GM12891 (cell line): ENCODE measurements at regions not wholly inside any gene's neighbourhood (a gene's known extent, or its start where the extent isn't known, plus 50 kb on each side); places are given as distances from the start of the nearest gene placed in this dataset.
A peak's percentile ranks its signal among the peaks of the same experiment; 100 is the strongest.

ENCODE experiments used
- DNase-seq: peaks from one replicate; pipeline ENCODE4 v3.0.0; 2011; ENCODE audit warnings: low spot score; ENCODE audit not compliant: insufficient read length
- FAIRE-seq: peaks from 2 replicates; lab custom pipeline; 2011; peaks lifted over from hg19 to GRCh38; lab: Jason Lieb, UNC
- PAX5 ChIP-seq: IDR thresholded peaks from 2 replicates; pipeline ENCODE4 v1.6.1; 2011; ENCODE audit warnings: low read length, moderate library complexity, mild to moderate bottlenecking; ENCODE audit not compliant: insufficient read depth, severe bottlenecking
- POLR2A ChIP-seq: IDR thresholded peaks from 2 replicates; pipeline ENCODE4 v1.6.1; 2011; ENCODE audit warnings: low read depth, low read length, control low read depth
- POLR2AphosphoS5 ChIP-seq: IDR thresholded peaks from 2 replicates; pipeline ENCODE4 v1.6.1; 2011; ENCODE audit warnings: low read depth, low read length, control low read depth
- POU2F2 ChIP-seq: IDR thresholded peaks from 2 replicates; pipeline ENCODE4 v1.6.1; 2011; ENCODE audit warnings: low read depth, mild to moderate bottlenecking, control low read depth, low read length, moderate library complexity
- SPI1 ChIP-seq: IDR thresholded peaks from 2 replicates; pipeline ENCODE4 v1.6.1; 2011; ENCODE audit warnings: low read depth, low read length, control low read depth
- TAF1 ChIP-seq: IDR thresholded peaks from 2 replicates; pipeline ENCODE4 v1.6.1; 2011; ENCODE audit warnings: low read depth, low read length, control low read depth

DNA sequence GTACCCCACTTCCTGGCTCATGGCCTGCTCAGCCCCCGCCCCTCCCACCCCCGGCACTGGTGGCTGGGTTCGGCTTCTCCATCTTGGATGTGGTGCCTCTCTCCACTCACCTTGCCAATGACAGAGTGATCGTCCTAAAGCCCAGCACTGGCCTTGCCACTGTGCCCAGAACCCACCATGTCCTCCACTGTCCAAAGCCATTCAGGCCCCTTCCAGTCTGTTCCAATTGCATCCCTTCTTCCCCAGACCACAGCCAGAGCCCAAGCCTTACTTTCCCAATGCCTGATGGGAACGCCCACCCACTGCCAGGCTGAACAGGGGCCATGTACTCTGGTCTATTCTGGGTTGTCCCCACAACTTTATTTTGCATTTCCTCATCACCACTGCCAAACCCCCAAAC lies 625.8 kb upstream of the B3GAT1 start:
- DNase-seq (no peak), FAIRE-seq (no peak)
- TF ChIP-seq TAF1 = no peak
- no peak for TF ChIP-seq SPI1
- TF ChIP-seq PAX5 = no peak
- no peak for TF ChIP-seq POLR2A
- no peak for TF ChIP-seq POU2F2
- no peak for TF ChIP-seq POLR2AphosphoS5

DNA sequence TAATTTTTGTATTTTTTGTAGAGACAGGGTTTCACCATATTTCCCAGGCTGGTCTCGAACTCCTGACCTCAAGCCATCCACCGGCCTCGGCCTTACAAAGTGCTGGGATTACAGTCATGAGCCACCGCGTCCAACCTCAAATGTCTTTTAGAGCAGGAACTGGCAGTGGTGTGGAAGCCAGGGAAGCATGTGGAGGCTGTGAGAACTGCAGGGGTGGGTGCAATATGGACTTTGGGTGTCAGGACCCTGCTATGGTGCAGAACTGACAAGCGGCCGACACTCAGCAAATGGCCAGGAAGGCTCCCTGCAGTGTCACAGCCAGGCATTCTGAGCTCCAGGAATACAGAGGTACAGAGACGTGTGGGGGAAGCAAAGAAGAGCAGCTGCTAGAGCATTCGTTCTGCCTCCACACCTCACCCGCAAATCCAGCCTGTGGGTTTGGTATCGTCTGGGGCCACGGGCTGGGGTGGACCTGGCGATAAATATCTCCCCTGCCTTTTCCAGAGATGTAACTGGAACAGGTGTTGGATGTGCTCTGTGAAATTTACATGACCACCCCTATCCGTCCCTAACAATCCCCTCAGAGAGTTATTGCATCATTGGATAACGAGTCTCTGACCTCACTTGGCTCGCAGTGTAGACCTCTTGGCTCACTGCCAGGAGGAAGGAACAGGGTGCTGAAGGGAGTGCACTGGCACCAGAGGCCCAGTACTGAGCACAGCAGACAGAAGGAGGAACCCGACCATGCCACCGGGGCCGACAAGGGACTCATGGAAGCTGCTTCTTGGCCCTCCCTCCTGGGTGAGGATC lies 624.7 kb upstream of the B3GAT1 start:
- TF ChIP-seq POLR2AphosphoS5 (no peak), TAF1 (no peak), POLR2A (no peak), POU2F2 (no peak), SPI1 (no peak), PAX5 (no peak)
- no peak for FAIRE-seq
- DNase-seq = no peak

DNA sequence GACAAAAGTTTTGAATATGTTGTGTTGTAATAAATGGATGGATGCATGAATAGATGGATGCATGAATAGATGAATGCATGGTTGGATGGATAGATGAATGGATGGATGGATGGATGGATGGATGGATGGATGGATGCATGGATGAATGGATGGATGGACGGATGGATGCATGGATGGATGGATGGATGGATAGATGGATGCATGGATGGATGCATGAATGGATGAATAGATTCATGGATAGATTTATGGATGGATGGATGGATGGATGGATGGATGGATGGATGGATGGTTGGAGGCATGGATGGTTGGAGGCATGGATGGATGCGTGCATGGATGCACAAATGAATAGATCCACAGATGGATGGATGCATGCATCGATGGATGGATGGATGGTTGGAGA lies 623.2 kb upstream of the B3GAT1 start:
- no peak for DNase-seq
- FAIRE-seq = no peak
- TF ChIP-seq POU2F2 (no peak), SPI1 (no peak), POLR2AphosphoS5 (no peak)

DNA sequence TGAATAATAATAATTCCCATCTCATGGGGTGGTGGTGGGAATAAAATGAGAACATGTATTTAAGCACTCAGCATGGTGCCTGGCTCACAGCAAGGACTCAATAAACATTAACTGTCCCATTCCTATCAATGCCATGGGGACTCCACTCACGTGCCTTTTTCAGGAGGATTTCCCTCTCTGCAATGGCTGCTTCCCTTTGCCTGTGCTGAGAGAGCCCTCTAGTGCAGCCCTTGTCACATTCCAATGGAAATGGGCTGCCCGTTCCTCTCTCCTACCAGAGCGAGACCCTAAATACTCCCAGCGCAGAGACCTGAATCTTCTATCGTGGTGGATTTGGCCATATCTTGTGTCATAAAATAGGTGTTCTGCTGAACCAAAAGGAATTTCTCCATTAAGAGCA lies 621.5 kb upstream of the B3GAT1 start:
- DNase-seq = no peak
- FAIRE-seq = no peak

DNA sequence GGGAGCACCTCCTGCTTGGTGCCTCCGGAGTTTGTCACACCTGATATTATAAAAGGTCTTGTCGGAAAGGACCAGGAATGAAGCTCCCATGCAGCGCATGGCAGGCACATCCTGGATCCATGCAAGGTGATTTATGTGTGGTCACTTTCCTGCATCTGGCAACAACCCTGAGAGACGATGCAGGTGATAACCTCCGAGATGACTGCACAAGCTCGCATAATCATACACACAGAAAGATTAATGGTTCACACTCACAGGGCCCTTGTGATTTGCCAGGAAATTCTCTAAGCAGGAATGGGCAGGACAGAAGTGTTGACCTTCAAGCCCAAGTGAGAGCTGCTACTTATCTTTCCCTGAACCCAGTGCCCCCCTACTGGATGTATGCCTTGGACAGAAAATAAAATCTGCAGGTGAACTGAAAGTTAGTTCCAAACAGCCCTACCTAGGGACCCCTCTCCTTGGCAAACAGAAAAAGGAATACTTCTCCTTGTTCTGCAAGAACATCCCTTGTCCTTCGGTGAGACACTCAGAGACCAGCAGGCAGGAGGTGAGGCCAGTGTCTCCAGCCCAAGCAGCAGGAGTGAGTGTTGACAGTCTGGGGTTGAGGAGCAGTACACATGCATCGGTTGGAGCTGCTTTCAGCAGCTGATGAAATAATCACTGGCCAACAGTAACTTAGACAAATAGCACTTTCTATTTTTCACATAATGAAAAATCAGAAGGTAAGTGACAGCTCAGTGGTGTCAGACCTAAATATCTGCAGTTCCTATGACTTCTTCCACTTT lies 619.4 kb upstream of the B3GAT1 start:
- FAIRE-seq (no peak), DNase-seq (no peak)
- TF ChIP-seq TAF1 (no peak), POLR2AphosphoS5 (no peak), SPI1 (no peak), POLR2A (no peak), PAX5 (no peak), POU2F2 (no peak)

More for the DNA sequence above, 621.5 kb upstream of the B3GAT1 start:
- TF ChIP-seq SPI1 (no peak), PAX5 (no peak), POLR2AphosphoS5 (no peak), POU2F2 (no peak), TAF1 (no peak), POLR2A (no peak)

DNA sequence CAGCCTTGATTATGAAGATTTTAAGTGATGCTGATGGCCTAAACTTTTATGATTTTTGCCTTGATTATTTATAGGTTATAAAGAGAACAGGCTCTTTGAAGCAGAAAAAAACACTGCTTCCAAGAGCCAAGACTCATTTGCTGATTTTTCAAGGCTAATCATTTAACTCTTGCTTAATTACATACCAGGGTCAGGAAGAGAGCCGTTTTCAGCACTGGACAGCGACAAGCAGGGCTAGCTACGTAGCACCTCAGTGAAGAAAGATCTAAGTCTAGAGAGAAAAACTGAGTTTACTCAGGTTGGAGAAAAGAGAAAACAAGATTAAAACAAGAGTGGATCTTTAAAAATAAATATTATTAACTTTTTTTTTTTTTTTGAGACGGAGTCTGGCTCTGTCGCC lies 615.4 kb upstream of the B3GAT1 start:
- no peak for FAIRE-seq
- TF ChIP-seq TAF1 (no peak), POLR2AphosphoS5 (no peak), PAX5 (no peak), SPI1 (no peak), POLR2A (no peak)
- DNase-seq = peak; percentile 34

DNA sequence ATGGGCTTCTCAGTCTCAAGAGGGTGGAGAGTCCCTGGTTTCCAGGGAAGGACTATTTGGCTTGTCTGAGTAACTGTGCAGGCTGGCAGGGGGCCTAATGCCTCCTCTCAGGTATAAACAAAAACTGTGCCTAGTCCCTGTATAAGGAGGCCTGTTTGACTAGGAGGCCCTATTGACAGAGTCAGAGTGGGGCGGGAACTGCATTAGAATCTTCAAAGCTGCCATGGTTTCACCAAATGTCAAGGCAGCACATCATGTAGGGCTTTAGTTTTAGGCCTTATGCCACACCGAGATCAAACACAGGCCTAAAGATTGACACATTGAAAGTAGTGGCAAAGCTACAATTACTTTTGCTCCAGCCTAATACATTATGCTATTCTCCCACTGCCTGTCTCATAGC lies 611.5 kb upstream of the B3GAT1 start:
- DNase-seq (no peak), FAIRE-seq (no peak)
- TF ChIP-seq TAF1 (no peak), POLR2A (no peak), POU2F2 (no peak), POLR2AphosphoS5 (no peak), SPI1 (no peak), PAX5 (no peak)

DNA sequence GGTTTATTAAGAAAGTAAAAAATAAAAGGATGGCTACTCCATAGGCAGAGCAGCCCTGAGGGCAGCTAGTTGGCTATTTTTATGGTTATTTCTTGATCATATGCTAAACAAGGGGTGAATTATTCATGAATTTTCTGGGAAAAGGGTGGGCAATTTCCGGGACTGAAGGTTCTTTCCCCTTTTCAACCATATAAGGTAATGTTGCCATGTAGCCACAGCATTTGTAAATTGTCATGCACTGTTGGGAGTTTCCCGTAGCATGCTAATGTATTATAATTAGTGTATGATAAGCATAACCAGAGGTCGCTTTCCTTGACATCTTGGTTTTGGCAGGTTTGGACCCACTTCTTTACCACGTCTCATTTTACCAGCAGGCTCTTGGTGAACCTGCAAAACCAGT lies 610.4 kb upstream of the B3GAT1 start:
- TF ChIP-seq PAX5 (no peak), POU2F2 (no peak), TAF1 (no peak), SPI1 (no peak), POLR2AphosphoS5 (no peak), POLR2A (no peak)
- no peak for DNase-seq
- no peak for FAIRE-seq

DNA sequence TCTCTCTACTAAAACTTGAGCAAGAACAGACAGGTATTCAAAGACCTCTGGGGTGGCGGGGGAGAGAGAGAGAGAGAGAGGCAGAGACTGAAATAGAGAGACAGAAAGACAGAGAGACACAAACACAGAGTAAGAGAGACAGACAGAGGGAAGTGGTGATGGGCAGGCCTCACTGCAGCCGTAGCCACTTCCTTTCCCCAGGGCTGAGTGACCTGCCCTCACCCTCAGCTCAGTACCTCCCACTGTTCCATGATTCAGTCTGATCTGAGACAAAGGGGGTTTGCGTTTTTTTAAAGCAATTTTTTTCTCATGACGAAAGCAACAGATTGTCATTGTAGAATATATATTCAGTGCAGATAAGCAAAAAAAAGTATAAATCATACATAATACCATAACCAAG lies 607.9 kb upstream of the B3GAT1 start:
- TF ChIP-seq POU2F2 (no peak), TAF1 (no peak), SPI1 (no peak), POLR2A (no peak), PAX5 (no peak)
- FAIRE-seq = no peak
- no peak for DNase-seq

DNA sequence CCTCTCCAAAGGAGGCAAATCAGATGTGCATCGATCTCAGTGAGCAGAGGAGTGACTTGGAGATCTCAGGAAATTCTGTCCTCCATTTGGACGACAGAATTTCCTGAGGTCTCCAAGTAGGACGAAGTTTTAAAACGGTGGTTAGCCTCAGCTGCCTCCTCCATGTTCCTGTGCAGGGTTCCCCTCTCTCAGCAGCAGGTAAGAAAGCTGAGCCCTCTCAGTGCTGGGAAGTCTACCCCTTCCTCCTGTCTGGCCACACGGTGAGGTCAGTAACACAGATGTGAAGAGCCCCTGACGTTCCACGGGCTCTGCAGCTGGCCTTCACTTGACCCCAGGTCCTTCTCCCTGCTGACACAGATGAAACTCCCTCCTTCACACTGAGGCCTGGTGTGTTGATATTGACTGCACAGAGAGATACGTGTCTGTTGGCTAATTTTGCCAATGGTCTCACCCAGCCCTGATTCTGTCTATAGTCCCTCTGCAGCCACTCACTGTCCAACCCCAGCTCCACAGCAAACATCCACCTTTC lies 607.4 kb upstream of the B3GAT1 start:
- FAIRE-seq = no peak
- TF ChIP-seq TAF1 = no peak
- DNase-seq = no peak
